ENCODE measurements at regions not wholly inside any gene's neighbourhood (a gene's known extent, or its start where the extent isn't known, plus 50 kb on each side); places are given as distances from the start of the nearest gene placed in this dataset.
"Not testable (repeated sequence)": the region's sequence is repeated elsewhere in the genome, so short reads cannot be mapped to it uniquely, and the experiment has no call there.

- H3K27me3 Mint-ChIP-seq; ATAC-seq (replicated peaks); H3K4me1 Mint-ChIP-seq; H3K9me3 Mint-ChIP-seq; H3K27ac Mint-ChIP-seq; H3K36me3 Mint-ChIP-seq; H3K4me3 Mint-ChIP-seq; DNase-seq: not testable (repeated sequence)
Measured at GRCh38 chr5:113753182-113753581, 239.7 kb downstream of the YTHDC2 start.

GRCh38 chr5:113755516-113755915 lies 242.0 kb downstream of the YTHDC2 start:
- no peaks in the 10 kb centered on the region for H3K4me1 Mint-ChIP-seq
- no peaks in the 10 kb centered on the region for H3K36me3 Mint-ChIP-seq
- H3K9me3 Mint-ChIP-seq: peaks cover 0 to 3% of the 10 kb centered on the region in 2 donors
- no peak for DNase-seq
- H3K4me3 Mint-ChIP-seq: no peak overlapping the region
- H3K27me3 Mint-ChIP-seq: no peaks in the 10 kb centered on the region
- no peak overlapping the region for H3K27ac Mint-ChIP-seq
- no peak for ATAC-seq (replicated peaks)

- Mint-ChIP-seq H3K4me1 (no peaks in the 10 kb centered on the region), H3K27ac (no peak overlapping the region), H3K27me3 (no peaks in the 10 kb centered on the region), H3K9me3 (peaks cover 4 to 5% of the 10 kb centered on the region in 2 donors), H3K36me3 (no peaks in the 10 kb centered on the region), H3K4me3 (no peak overlapping the region)
- ATAC-seq (replicated peaks): no peak
- DNase-seq: no peak
Measured at GRCh38 chr5:113757508-113757907, 244.0 kb downstream of the YTHDC2 start.

- Mint-ChIP-seq H3K27me3 (no peaks in the 10 kb centered on the region), H3K36me3 (no peaks in the 10 kb centered on the region), H3K9me3 (peaks cover 5% of the 10 kb centered on the region in 2 donors), H3K4me3 (no peak overlapping the region), H3K27ac (no peak overlapping the region), H3K4me1 (no peaks in the 10 kb centered on the region)
- DNase-seq (no peak), ATAC-seq (replicated peaks) (no peak)
Measured at GRCh38 chr5:113759505-113759904, 246.0 kb downstream of the YTHDC2 start.

GRCh38 chr5:113760486-113760885 lies 247.0 kb downstream of the YTHDC2 start:
- H3K27ac Mint-ChIP-seq: no peak overlapping the region
- no peaks in the 10 kb centered on the region for H3K36me3 Mint-ChIP-seq
- no peaks in the 10 kb centered on the region for H3K27me3 Mint-ChIP-seq
- no peak overlapping the region for H3K4me3 Mint-ChIP-seq
- DNase-seq (no peak), ATAC-seq (replicated peaks) (no peak)
- H3K4me1 Mint-ChIP-seq: no peaks in the 10 kb centered on the region
- H3K9me3 Mint-ChIP-seq: peaks cover 5% of the 10 kb centered on the region in 2 donors

GRCh38 chr5:113761594-113761993 lies 248.1 kb downstream of the YTHDC2 start:
- no peak overlapping the region for H3K27ac Mint-ChIP-seq
- peaks cover 5 to 7% of the 10 kb centered on the region in 2 donors for H3K9me3 Mint-ChIP-seq
- no peaks in the 10 kb centered on the region for H3K4me1 Mint-ChIP-seq
- ATAC-seq (replicated peaks): no peak
- H3K4me3 Mint-ChIP-seq: no peak overlapping the region
- no peak for DNase-seq
- no peaks in the 10 kb centered on the region for H3K27me3 Mint-ChIP-seq
- no peaks in the 10 kb centered on the region for H3K36me3 Mint-ChIP-seq

- DNase-seq (no peak), ATAC-seq (replicated peaks) (no peak)
- Mint-ChIP-seq H3K36me3 (peaks cover 0 to 5% of the 10 kb centered on the region in 2 donors), H3K27ac (no peak overlapping the region), H3K4me1 (no peaks in the 10 kb centered on the region), H3K9me3 (peaks cover 15 to 24% of the 10 kb centered on the region in 2 donors), H3K27me3 (no peaks in the 10 kb centered on the region), H3K4me3 (no peak overlapping the region)
Measured at GRCh38 chr5:113764382-113764781, 250.9 kb downstream of the YTHDC2 start.

GRCh38 chr5:113766827-113767226 lies 253.3 kb downstream of the YTHDC2 start:
- H3K4me3 Mint-ChIP-seq; H3K4me1 Mint-ChIP-seq; DNase-seq; H3K27me3 Mint-ChIP-seq; ATAC-seq (replicated peaks); H3K36me3 Mint-ChIP-seq; H3K27ac Mint-ChIP-seq: not testable (repeated sequence)
- peaks cover 14 to 22% of the 10 kb centered on the region in 2 donors for H3K9me3 Mint-ChIP-seq

- no peak overlapping the region for H3K4me3 Mint-ChIP-seq
- ATAC-seq (replicated peaks) (no peak), DNase-seq (no peak)
- H3K36me3 Mint-ChIP-seq: peaks cover 0 to 5% of the 10 kb centered on the region in 2 donors
- H3K9me3 Mint-ChIP-seq: peaks cover 14 to 19% of the 10 kb centered on the region in 2 donors
- no peak overlapping the region for H3K27ac Mint-ChIP-seq
- no peaks in the 10 kb centered on the region for H3K4me1 Mint-ChIP-seq
- H3K27me3 Mint-ChIP-seq: no peaks in the 10 kb centered on the region
Measured at GRCh38 chr5:113770648-113771047, 257.2 kb downstream of the YTHDC2 start.

- H3K27ac Mint-ChIP-seq: no peak overlapping the region
- H3K4me3 Mint-ChIP-seq: no peak overlapping the region
- H3K36me3 Mint-ChIP-seq: peaks cover 0 to 5% of the 10 kb centered on the region in 2 donors
Measured at GRCh38 chr5:113771483-113771882, 258.0 kb downstream of the YTHDC2 start.

GRCh38 chr5:113776168-113776567 lies 262.7 kb downstream of the YTHDC2 start:
- ATAC-seq (replicated peaks) (no peak), DNase-seq (no peak)
- no peak overlapping the region for H3K4me3 Mint-ChIP-seq
- peaks cover 0 to 9% of the 10 kb centered on the region in 2 donors for H3K9me3 Mint-ChIP-seq
- H3K36me3 Mint-ChIP-seq: no peaks in the 10 kb centered on the region
- H3K27ac Mint-ChIP-seq: no peak overlapping the region
- no peaks in the 10 kb centered on the region for H3K4me1 Mint-ChIP-seq
- H3K27me3 Mint-ChIP-seq: peaks cover 0 to 6% of the 10 kb centered on the region in 2 donors

More at GRCh38 chr5:113771483-113771882, 258.0 kb downstream of the YTHDC2 start:
- Mint-ChIP-seq H3K9me3 (peaks cover 14 to 19% of the 10 kb centered on the region in 2 donors), H3K4me1 (no peaks in the 10 kb centered on the region), H3K27me3 (peaks cover 0 to 1% of the 10 kb centered on the region in 2 donors)
- peak in 1 of 2 donors; percentile 48 for ATAC-seq (replicated peaks)
- no peak for DNase-seq

GRCh38 chr5:113776832-113777525 lies 263.5 kb downstream of the YTHDC2 start:
- Mint-ChIP-seq H3K36me3 (no peaks in the 10 kb centered on the region), H3K4me1 (no peaks in the 10 kb centered on the region), H3K27ac (no peak overlapping the region), H3K4me3 (no peak overlapping the region), H3K27me3 (peaks cover 0 to 6% of the 10 kb centered on the region in 2 donors), H3K9me3 (peaks cover 0 to 7% of the 10 kb centered on the region in 2 donors)
- DNase-seq: no peak
- ATAC-seq (replicated peaks): no peak

- H3K27me3 Mint-ChIP-seq: peaks cover 0 to 6% of the 10 kb centered on the region in 2 donors
- no peak for DNase-seq
Measured at GRCh38 chr5:113778147-113778546, 264.7 kb downstream of the YTHDC2 start.

GRCh38 chr5:113788141-113788655 lies 274.7 kb downstream of the YTHDC2 start:
- no peak for ATAC-seq (replicated peaks)
- no peak for DNase-seq
- peaks cover 2 to 10% of the 10 kb centered on the region in 2 donors for H3K9me3 Mint-ChIP-seq
- no peaks in the 10 kb centered on the region for H3K4me1 Mint-ChIP-seq
- no peaks in the 10 kb centered on the region for H3K36me3 Mint-ChIP-seq
- H3K4me3 Mint-ChIP-seq: no peak overlapping the region
- H3K27ac Mint-ChIP-seq: no peak overlapping the region
- H3K27me3 Mint-ChIP-seq: no peaks in the 10 kb centered on the region

More at GRCh38 chr5:113778147-113778546, 264.7 kb downstream of the YTHDC2 start:
- ATAC-seq (replicated peaks): no peak
- H3K9me3 Mint-ChIP-seq: peaks cover 0 to 6% of the 10 kb centered on the region in 2 donors
- H3K4me3 Mint-ChIP-seq: no peak overlapping the region
- no peaks in the 10 kb centered on the region for H3K4me1 Mint-ChIP-seq
- H3K36me3 Mint-ChIP-seq: no peaks in the 10 kb centered on the region
- H3K27ac Mint-ChIP-seq: no peak overlapping the region

- no peak for DNase-seq
- no peak overlapping the region for H3K4me3 Mint-ChIP-seq
- peaks cover 4 to 10% of the 10 kb centered on the region in 2 donors for H3K9me3 Mint-ChIP-seq
- no peak for ATAC-seq (replicated peaks)
- H3K4me1 Mint-ChIP-seq: no peaks in the 10 kb centered on the region
- no peaks in the 10 kb centered on the region for H3K27me3 Mint-ChIP-seq
- no peak overlapping the region for H3K27ac Mint-ChIP-seq
- no peaks in the 10 kb centered on the region for H3K36me3 Mint-ChIP-seq
Measured at GRCh38 chr5:113789769-113790168, 276.3 kb downstream of the YTHDC2 start.

Measured in stimulated activated naive B cell treated with anti-CD40 and anti-IgM and Interleukin-4, amounts not matched to agents 10 μg/mL and 1 μg/mL and 100 μg/mL, for 72 hours (primary cell).